ENCODE measurements at regions not wholly inside any gene's neighbourhood (a gene's known extent, or its start where the extent isn't known, plus 50 kb on each side); places are given as distances from the start of the nearest gene placed in this dataset.

- peaks cover 5% of the 10 kb centered on the region for H3K9me3 Mint-ChIP-seq
Observed at GRCh38 chr7:94206295-94206694, 188.4 kb upstream of the COL1A2 start.

DNA sequence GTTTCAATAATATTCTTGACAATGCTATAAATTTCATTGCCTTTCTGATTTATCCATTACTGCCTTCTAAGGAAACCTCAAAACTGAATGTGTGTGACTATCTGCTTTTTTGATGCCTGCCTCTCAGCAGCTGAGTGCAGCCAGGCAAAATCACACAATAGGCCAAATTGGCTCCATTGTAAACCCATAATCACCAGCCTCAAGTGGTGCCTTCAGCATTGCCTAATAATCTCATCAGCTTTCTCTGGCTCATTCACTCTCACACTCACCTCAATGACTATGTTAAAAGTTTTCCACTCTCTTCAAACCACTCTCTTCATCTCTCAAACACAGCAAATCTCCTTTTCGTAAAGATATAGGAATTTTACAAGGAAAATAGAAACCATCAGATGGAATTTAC is 182.5 kb upstream of the COL1A2 start:
- no peak for DNase-seq
- CTCF ChIA-PET, result no interaction called here
- POLR2A ChIA-PET, result no interaction called here
- peaks cover 5% of the 10 kb centered on the region for H3K9me3 Mint-ChIP-seq
- intact Hi-C loops (cut with micrococcal nuclease), result no loop called here
- no peak for ATAC-seq (ENCODE audit: low read depth)
- no peak overlapping the region for H3K27ac Mint-ChIP-seq
- no peak for TF ChIP-seq CTCF (IDR thresholded peaks at IDR 0.05)
- H3K27me3 Mint-ChIP-seq, result peaks cover 8% of the 10 kb centered on the region
- no peaks in the 10 kb centered on the region for H3K4me1 Mint-ChIP-seq
- no peaks in the 10 kb centered on the region for H3K36me3 Mint-ChIP-seq (ENCODE audit: low read depth)
- no peak overlapping the region for H3K4me3 Mint-ChIP-seq

More at GRCh38 chr7:94206295-94206694, 188.4 kb upstream of the COL1A2 start:
- H3K4me3 Mint-ChIP-seq, result no peak overlapping the region
- intact Hi-C loops (cut with micrococcal nuclease), result no loop called here
- peaks cover 9% of the 10 kb centered on the region for H3K27me3 Mint-ChIP-seq
- ChIA-PET POLR2A (no interaction called here), CTCF (no interaction called here)
- TF ChIP-seq CTCF (IDR thresholded peaks at IDR 0.05), result no peak
- no peaks in the 10 kb centered on the region for H3K36me3 Mint-ChIP-seq (ENCODE audit: low read depth)
- ATAC-seq (ENCODE audit: low read depth), result no peak
- DNase-seq, result no peak
- no peak overlapping the region for H3K27ac Mint-ChIP-seq
- no peaks in the 10 kb centered on the region for H3K4me1 Mint-ChIP-seq

DNA sequence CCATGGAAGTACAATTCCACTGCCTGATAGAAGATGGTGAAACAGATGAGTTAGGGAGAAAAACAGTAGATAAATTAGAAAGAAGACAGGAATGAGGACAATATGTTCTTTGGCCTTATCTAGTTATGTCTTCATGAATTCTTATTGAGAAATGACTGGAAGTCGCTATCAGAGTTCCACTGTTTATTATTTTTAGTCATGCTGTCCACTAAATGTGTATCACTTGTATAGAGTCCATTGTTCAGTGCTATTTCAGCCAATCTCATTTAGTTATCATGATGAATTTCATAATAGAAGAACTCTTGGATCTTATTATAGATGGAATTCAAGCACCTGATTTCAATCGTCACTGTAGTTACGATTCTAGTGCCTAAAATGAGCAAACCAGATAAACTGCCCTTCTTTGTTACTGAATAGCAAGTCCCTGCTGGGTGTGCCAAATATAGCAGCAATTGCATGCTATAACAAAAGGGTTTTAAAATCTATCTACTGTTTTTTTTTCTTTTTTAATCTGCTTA is 177.7 kb upstream of the COL1A2 start:
- ChIA-PET CTCF (no interaction called here), POLR2A (no interaction called here)
- no peak for ATAC-seq (ENCODE audit: low read depth)
- intact Hi-C loops (cut with micrococcal nuclease), result no loop called here
- Mint-ChIP-seq H3K36me3 (ENCODE audit: low read depth) (no peaks in the 10 kb centered on the region), H3K4me1 (no peaks in the 10 kb centered on the region), H3K27ac (no peak overlapping the region), H3K9me3 (peaks cover 4% of the 10 kb centered on the region), H3K4me3 (no peak overlapping the region), H3K27me3 (peaks cover 3% of the 10 kb centered on the region)
- TF ChIP-seq CTCF (IDR thresholded peaks at IDR 0.05), result no peak
- DNase-seq, result no peak

GRCh38 chr7:94217766-94218165 is 176.9 kb upstream of the COL1A2 start:
- no peak for TF ChIP-seq CTCF (IDR thresholded peaks at IDR 0.05)
- intact Hi-C loops (cut with micrococcal nuclease), result no loop called here
- Mint-ChIP-seq H3K4me3 (no peak overlapping the region), H3K4me1 (no peaks in the 10 kb centered on the region), H3K9me3 (peaks cover 4% of the 10 kb centered on the region), H3K27ac (no peak overlapping the region), H3K27me3 (peaks cover 3% of the 10 kb centered on the region), H3K36me3 (ENCODE audit: low read depth) (no peaks in the 10 kb centered on the region)
- DNase-seq (no peak), ATAC-seq (ENCODE audit: low read depth) (no peak)
- ChIA-PET POLR2A (no interaction called here), CTCF (no interaction called here)

GRCh38 chr7:94222516-94222915 is 172.2 kb upstream of the COL1A2 start:
- DNase-seq, result no peak
- POLR2A ChIA-PET, result no interaction called here
- Mint-ChIP-seq H3K27ac (no peak overlapping the region), H3K36me3 (ENCODE audit: low read depth) (no peaks in the 10 kb centered on the region), H3K4me3 (no peak overlapping the region), H3K4me1 (no peaks in the 10 kb centered on the region), H3K27me3 (peaks cover 3% of the 10 kb centered on the region), H3K9me3 (peaks cover 4% of the 10 kb centered on the region)
- CTCF ChIA-PET, result interaction anchor here (0.7 to 2.6 kb wide), 5 partner anchors 38 to 507 kb away, joined by 3 to 11 read pairs (median 5); no protein-coding TSS in a partner anchor
- intact Hi-C loops (cut with micrococcal nuclease), result loop anchor here (10.0 kb wide), 1 partner anchor 598 kb away; no protein-coding TSS in a partner anchor
- ATAC-seq (ENCODE audit: low read depth), result no peak
- TF ChIP-seq CTCF (IDR thresholded peaks at IDR 0.05), result no peak
